Mucosa of descending colon (tissue), 3 donors: ENCODE measurements at regions not wholly inside any gene's neighbourhood (a gene's known extent, or its start where the extent isn't known, plus 50 kb on each side); places are given as distances from the start of the nearest gene placed in this dataset.

ENCODE experiments used
- ATAC-seq: fragments of 200-7000 bp; cut with Tn5 transposase; one replicate; pipeline ENCODE4 v1.9.1; 2020; ENCODE audit warnings: mild to moderate bottlenecking, moderate library complexity
- DNase-seq, 3 donors: peaks; one replicate each; pipeline ENCODE4 v3.0.0-alpha.2; 2020
- H3K36me3 ChIP-seq: fragments of 200-600 bp; one replicate; pipeline ENCODE4 v1.8.0; 2021; ENCODE audit warnings: low read depth, mild to moderate bottlenecking
- H3K4me1 ChIP-seq: fragments of 200-600 bp; one replicate; pipeline ENCODE4 v1.8.0; 2021; ENCODE audit warnings: low read depth, mild to moderate bottlenecking
- H3K4me3 ChIP-seq: fragments of 200-600 bp; one replicate; pipeline ENCODE4 v1.8.0; 2021; ENCODE audit warnings: mild to moderate bottlenecking
- H3K9me3 ChIP-seq: fragments of 200-600 bp; one replicate; pipeline ENCODE4 v1.8.0; 2021; ENCODE audit warnings: mild to moderate bottlenecking
- CTCF ChIP-seq: fragments of 200-600 bp; IDR thresholded peaks from one replicate; pipeline ENCODE4 v1.8.0; 2022; ENCODE audit warnings: antibody characterized with exemption, mild to moderate bottlenecking
- intact Hi-C, 2 donors: fragments of 100-400 bp; cut with DNase I in 1 of 2; cut with micrococcal nuclease in 1 of 2; formaldehyde crosslinking; loops; one replicate each; pipeline versions ENCODE4 v1.11.0 to v1.11.1; 2022; cut with DNase I, micrococcal nuclease
- donor health status: DM: no; HTN: no; CAD: no; lungs with moderate emphysema.
- donor health status: DM: no; HTN: no; CAD: no.
- donor health status: DM: no; HTN: yes; CAD: no.

DNA sequence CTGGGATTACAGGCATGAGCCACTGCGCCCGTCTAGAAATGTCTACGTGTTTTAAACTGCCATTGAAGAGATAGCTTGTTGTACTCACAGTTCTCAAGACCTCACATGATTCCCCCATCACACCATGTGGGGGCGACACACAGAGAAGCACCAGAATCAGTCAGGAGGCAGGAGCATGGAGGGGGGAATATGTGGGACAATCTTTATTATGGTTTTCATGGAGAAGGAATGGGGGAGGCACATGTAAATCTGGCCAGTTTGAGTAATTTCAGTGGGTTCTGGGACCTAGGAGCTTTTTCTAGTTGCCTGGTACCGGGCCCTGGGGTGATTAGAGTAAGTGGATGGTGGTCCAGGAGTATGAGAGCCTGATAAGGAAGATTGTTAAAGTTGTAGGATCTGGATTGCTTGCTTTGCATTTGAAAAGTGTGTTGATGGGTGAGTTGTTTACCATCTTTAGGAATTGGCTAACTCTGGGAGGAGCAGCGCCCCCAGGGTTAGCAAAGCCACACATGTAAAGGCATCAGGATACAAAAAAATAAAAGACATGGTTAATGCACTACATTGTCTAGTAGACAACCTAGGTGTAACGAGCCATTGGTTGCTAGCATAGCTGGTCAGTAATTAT is 85.4 kb upstream of the SLC13A1 start:
- DNase-seq (no peak), ATAC-seq (no peak)
- Histone ChIP-seq H3K4me1 (no peaks in the 10 kb centered on the region), H3K36me3 (no peaks in the 10 kb centered on the region), H3K9me3 (no peaks in the 10 kb centered on the region), H3K4me3 (no peak overlapping the region)
- intact Hi-C loops = no loop called here
- no peak for TF ChIP-seq CTCF

- DNase-seq = no peak
- no peak for ATAC-seq
- Histone ChIP-seq H3K36me3 (no peaks in the 10 kb centered on the region), H3K4me1 (no peaks in the 10 kb centered on the region), H3K4me3 (no peak overlapping the region), H3K9me3 (no peaks in the 10 kb centered on the region)
- intact Hi-C loops = no loop called here
- no peak for TF ChIP-seq CTCF
These were observed 83.6 kb upstream of the SLC13A1 start for GRCh38 chr7:123283373-123283772.

GRCh38 chr7:123282181-123282580 is 82.4 kb upstream of the SLC13A1 start:
- H3K4me1 ChIP-seq = no peaks in the 10 kb centered on the region
- no peaks in the 10 kb centered on the region for H3K36me3 ChIP-seq
- H3K9me3 ChIP-seq = no peaks in the 10 kb centered on the region
- TF ChIP-seq CTCF = no peak
- ATAC-seq = no peak
- H3K4me3 ChIP-seq = no peak overlapping the region
- intact Hi-C loops = no loop called here
- DNase-seq = no peak

GRCh38 chr7:123279949-123280348 is 80.2 kb upstream of the SLC13A1 start:
- no peaks in the 10 kb centered on the region for H3K4me1 ChIP-seq
- no peak for TF ChIP-seq CTCF
- intact Hi-C loops = no loop called here
- no peak for ATAC-seq
- no peaks in the 10 kb centered on the region for H3K9me3 ChIP-seq
- H3K4me3 ChIP-seq = no peak overlapping the region
- DNase-seq = no peak
- H3K36me3 ChIP-seq = no peaks in the 10 kb centered on the region

- TF ChIP-seq CTCF = no peak
- Histone ChIP-seq H3K9me3 (no peaks in the 10 kb centered on the region), H3K4me1 (no peaks in the 10 kb centered on the region), H3K36me3 (no peaks in the 10 kb centered on the region), H3K4me3 (no peak overlapping the region)
- intact Hi-C loops = no loop called here
- DNase-seq (no peak), ATAC-seq (no peak)
These were observed 75.4 kb upstream of the SLC13A1 start for GRCh38 chr7:123275036-123275753.
